Retinal pigment epithelial cell (primary cell): ENCODE measurements at regions not wholly inside any gene's neighbourhood (a gene's known extent, or its start where the extent isn't known, plus 50 kb on each side); places are given as distances from the start of the nearest gene placed in this dataset.

ENCODE experiments used
- DNase-seq: peaks from one replicate; pipeline ENCODE4 v3.0.0-alpha.2; 2010; ENCODE audit warnings: low read depth
- H3K4me3 ChIP-seq: 2 replicates; pipeline ENCODE4 v1.5.1; 2011; ENCODE audit warnings: mild to moderate bottlenecking, low read length, control low read depth, moderate library complexity
- TF ChIP-seq, protein P1 (sequence below): conservative IDR thresholded peaks from 2 replicates; pipeline ENCODE4 v1.5.1; 2011; ENCODE audit warnings: low read depth, low read length, control low read depth, inconsistent platforms

DNA sequence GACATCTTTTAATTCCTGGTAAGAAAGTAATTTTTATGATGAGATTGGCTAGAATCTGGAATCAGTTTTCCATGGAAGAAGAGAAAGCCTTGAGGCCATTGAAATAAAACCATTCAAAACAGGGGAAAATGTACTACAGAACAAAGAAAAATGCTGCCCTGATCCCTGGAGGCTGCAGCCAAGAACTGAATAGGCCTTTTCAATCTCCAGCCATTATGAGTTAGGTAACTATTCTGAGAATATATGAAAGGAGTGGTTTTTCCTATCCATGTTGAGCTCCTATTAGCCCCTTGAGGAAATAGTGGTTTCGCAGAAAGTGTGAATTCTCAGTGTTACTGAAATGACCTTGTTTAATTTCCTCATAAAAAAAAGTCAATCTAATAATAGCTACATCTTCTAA is 408.5 kb upstream of the GRAMD2B start:
- H3K4me3 ChIP-seq, result no peak overlapping the region
- DNase-seq, result no peak
- TF ChIP-seq, protein P1, sequence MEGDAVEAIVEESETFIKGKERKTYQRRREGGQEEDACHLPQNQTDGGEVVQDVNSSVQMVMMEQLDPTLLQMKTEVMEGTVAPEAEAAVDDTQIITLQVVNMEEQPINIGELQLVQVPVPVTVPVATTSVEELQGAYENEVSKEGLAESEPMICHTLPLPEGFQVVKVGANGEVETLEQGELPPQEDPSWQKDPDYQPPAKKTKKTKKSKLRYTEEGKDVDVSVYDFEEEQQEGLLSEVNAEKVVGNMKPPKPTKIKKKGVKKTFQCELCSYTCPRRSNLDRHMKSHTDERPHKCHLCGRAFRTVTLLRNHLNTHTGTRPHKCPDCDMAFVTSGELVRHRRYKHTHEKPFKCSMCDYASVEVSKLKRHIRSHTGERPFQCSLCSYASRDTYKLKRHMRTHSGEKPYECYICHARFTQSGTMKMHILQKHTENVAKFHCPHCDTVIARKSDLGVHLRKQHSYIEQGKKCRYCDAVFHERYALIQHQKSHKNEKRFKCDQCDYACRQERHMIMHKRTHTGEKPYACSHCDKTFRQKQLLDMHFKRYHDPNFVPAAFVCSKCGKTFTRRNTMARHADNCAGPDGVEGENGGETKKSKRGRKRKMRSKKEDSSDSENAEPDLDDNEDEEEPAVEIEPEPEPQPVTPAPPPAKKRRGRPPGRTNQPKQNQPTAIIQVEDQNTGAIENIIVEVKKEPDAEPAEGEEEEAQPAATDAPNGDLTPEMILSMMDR, result no peak

GRCh38 chr5:126015235-126016181 is 407.7 kb upstream of the GRAMD2B start:
- TF ChIP-seq, protein P1, result no peak
- peak; percentile 84 for DNase-seq
- H3K4me3 ChIP-seq, result no peak overlapping the region

DNA sequence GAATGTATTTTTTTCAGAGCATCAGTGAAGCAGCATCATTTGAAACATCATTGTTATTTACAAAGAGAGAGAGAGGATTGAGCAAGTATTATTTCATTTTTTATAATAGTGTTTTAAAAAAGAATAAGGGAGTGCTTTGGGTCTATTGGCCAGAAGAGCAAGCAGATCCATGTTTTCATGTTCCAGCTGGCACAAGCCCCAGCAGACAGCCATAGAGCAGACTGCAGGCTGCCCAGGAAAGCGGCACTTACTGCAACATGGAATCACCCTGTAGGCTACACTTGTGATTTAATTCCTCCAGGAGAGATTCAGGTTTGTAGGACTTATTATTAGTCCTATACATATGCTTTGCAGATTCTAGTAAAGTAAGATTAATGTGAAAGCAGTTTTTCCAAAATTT is 407.0 kb upstream of the GRAMD2B start:
- H3K4me3 ChIP-seq, result no peak overlapping the region
- DNase-seq, result no peak
- TF ChIP-seq, protein P1, result no peak

GRCh38 chr5:126017096-126017495 is 406.1 kb upstream of the GRAMD2B start:
- TF ChIP-seq, protein P1, result no peak
- DNase-seq, result no peak
- no peak overlapping the region for H3K4me3 ChIP-seq

- no peak for DNase-seq
- TF ChIP-seq, protein P1, result no peak
Observed at GRCh38 chr5:126020770-126021169, 402.4 kb upstream of the GRAMD2B start.

GRCh38 chr5:126023994-126024441 is 399.2 kb upstream of the GRAMD2B start:
- no peak overlapping the region for H3K4me3 ChIP-seq
- TF ChIP-seq, protein P1, result no peak
- no peak for DNase-seq

More at GRCh38 chr5:126020770-126021169, 402.4 kb upstream of the GRAMD2B start:
- no peak overlapping the region for H3K4me3 ChIP-seq

- TF ChIP-seq, protein P1, result no peak
- H3K4me3 ChIP-seq, result no peak overlapping the region
- no peak for DNase-seq
Observed at GRCh38 chr5:126027149-126027548, 396.1 kb upstream of the GRAMD2B start.
